ENCODE measurements at regions not wholly inside any gene's neighbourhood (a gene's known extent, or its start where the extent isn't known, plus 50 kb on each side); places are given as distances from the start of the nearest gene placed in this dataset.
"Not testable (repeated sequence)": the region's sequence is repeated elsewhere in the genome, so short reads cannot be mapped to it uniquely, and the experiment has no call there.

DNA sequence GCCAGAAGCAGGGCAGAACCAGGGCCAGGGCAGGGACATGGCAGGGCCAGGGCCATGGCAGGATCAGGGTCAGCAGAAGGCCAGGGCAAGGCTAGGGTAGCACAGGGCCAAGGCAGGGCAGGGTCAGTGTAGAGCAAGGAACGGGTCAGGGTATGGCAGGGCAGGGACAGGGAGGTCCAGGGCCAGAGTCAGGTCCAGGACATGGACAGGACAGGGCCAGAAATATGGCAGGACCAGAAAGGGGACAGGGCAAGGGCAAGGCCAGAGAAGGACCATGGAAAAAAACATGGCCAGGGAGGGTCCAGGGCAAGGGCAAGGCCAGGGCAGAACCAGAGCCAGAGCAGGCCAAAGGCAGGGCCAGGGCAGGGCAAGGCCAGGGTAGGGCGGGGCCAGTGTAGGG is 2870.7 kb downstream of the RPIA start:
- TF ChIP-seq POLR2A (IDR thresholded peaks at IDR 0.05) = not testable (repeated sequence)
- TF ChIP-seq, protein P1, sequence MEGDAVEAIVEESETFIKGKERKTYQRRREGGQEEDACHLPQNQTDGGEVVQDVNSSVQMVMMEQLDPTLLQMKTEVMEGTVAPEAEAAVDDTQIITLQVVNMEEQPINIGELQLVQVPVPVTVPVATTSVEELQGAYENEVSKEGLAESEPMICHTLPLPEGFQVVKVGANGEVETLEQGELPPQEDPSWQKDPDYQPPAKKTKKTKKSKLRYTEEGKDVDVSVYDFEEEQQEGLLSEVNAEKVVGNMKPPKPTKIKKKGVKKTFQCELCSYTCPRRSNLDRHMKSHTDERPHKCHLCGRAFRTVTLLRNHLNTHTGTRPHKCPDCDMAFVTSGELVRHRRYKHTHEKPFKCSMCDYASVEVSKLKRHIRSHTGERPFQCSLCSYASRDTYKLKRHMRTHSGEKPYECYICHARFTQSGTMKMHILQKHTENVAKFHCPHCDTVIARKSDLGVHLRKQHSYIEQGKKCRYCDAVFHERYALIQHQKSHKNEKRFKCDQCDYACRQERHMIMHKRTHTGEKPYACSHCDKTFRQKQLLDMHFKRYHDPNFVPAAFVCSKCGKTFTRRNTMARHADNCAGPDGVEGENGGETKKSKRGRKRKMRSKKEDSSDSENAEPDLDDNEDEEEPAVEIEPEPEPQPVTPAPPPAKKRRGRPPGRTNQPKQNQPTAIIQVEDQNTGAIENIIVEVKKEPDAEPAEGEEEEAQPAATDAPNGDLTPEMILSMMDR (IDR thresholded peaks at IDR 0.05 in 4 of 5, conservative IDR thresholded peaks at IDR 0.05 in 1 of 5) = not testable (repeated sequence)

All from gastrocnemius medialis (tissue), 4 donors.